CD4-positive, alpha-beta memory T cell (primary cell): ENCODE measurements at regions not wholly inside any gene's neighbourhood (a gene's known extent, or its start where the extent isn't known, plus 50 kb on each side); places are given as distances from the start of the nearest gene placed in this dataset.

Source experiments
- CTCF ChIA-PET: fragments of 350-600 bp; sonication (Branson Sonifier 250); formaldehyde crosslinking; loops from one replicate; lab custom pipeline; 2021; ENCODE audit warnings: inconsistent platforms; ENCODE audit not compliant: partially characterized antibody; lab: Charles Lee
- POLR2A ChIA-PET: fragments of 350-600 bp; sonication (Branson Sonifier 250); formaldehyde crosslinking; loops from one replicate; lab custom pipeline; 2021; ENCODE audit not compliant: partially characterized antibody; lab: Charles Lee
- DNase-seq, 5 donors: peaks; one replicate each; pipeline versions ENCODE4 v3.0.0 to v3.0.0-alpha.2; 2020 to 2022; ENCODE audit warnings: mixed read lengths in 1 of 5
- H3K27ac ChIP-seq: one replicate; pipeline ENCODE4 v1.7.0; 2013; ENCODE audit warnings: low read depth, low read length
- H3K27me3 ChIP-seq: 2 replicates; pipeline ENCODE4 v1.7.0; 2013; ENCODE audit warnings: mild to moderate bottlenecking, low read length, moderate library complexity; ENCODE audit not compliant: insufficient read depth
- H3K36me3 ChIP-seq: 2 replicates; pipeline ENCODE4 v1.7.0; 2013; ENCODE audit warnings: mild to moderate bottlenecking, low read length, moderate library complexity; ENCODE audit not compliant: insufficient read depth
- H3K4me1 ChIP-seq: 2 replicates; pipeline ENCODE4 v1.7.0; 2013; ENCODE audit warnings: mild to moderate bottlenecking, low read length, moderate library complexity; ENCODE audit not compliant: insufficient read depth
- H3K4me3 ChIP-seq, 2 donors: one replicate each; pipeline ENCODE4 v1.7.0; 2013; ENCODE audit warnings: low read length in 2 of 2, mild to moderate bottlenecking in 1 of 2
- H3K9me3 ChIP-seq, 2 donors: one replicate each; pipeline ENCODE4 v1.7.0; 2013; ENCODE audit warnings: low read length in 2 of 2, control low read depth in 1 of 2; ENCODE audit not compliant: control insufficient read depth in 1 of 2
- H3K27ac Mint-ChIP-seq, 7 donors: one replicate each; pipeline ENCODE4 v1.8.0; 2020 to 2021; ENCODE audit warnings: mixed read lengths in 7 of 7, mild to moderate bottlenecking in 6 of 7, inconsistent platforms in 3 of 7, moderate library complexity in 3 of 7
- H3K27me3 Mint-ChIP-seq, 2 donors: one replicate each; pipeline ENCODE4 v1.8.0; 2020 to 2021; ENCODE audit warnings: mixed read lengths in 2 of 2
- H3K36me3 Mint-ChIP-seq, 2 donors: one replicate each; pipeline ENCODE4 v1.8.0; 2020 to 2021; ENCODE audit warnings: mixed read lengths in 2 of 2, inconsistent platforms in 1 of 2, mild to moderate bottlenecking in 1 of 2
- H3K4me1 Mint-ChIP-seq, 4 donors: one replicate each; pipeline ENCODE4 v1.8.0; 2020 to 2021; ENCODE audit warnings: mixed read lengths in 4 of 4, mild to moderate bottlenecking in 1 of 4
- H3K4me3 Mint-ChIP-seq, 8 donors: one replicate each; pipeline ENCODE4 v1.8.0; 2020 to 2021; ENCODE audit warnings: mixed read lengths in 8 of 8, mild to moderate bottlenecking in 7 of 8, moderate library complexity in 6 of 8, inconsistent platforms in 3 of 8
- H3K9me3 Mint-ChIP-seq, 8 donors: one replicate each; pipeline ENCODE4 v1.8.0; 2020 to 2021; ENCODE audit warnings: mixed read lengths in 8 of 8, mild to moderate bottlenecking in 5 of 8, inconsistent platforms in 3 of 8, moderate library complexity in 1 of 8
- intact Hi-C: fragments of 100-400 bp; cut with micrococcal nuclease; formaldehyde crosslinking; loops from one replicate; pipeline ENCODE4 v1.15.1; 2023

DNA sequence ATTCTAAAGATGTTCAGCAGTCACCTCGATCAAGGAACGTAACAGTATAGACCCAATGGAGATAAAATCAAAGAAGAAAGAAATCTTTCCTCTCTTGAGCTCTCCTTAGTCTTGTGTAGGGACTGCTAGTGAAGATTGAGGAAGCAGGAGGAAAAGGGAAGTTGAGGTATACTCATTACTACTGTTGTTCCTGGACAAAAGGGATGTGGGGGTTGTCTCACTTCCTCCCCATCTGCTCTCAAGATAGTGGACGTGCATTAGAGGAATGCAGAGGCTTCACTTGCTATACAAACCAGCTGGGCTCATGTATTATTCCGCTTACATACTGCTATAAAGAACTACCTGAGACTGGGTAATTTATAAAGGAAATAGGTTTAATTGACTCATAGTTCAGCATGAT, 208.9 kb upstream of the ARHGEF9 start:
- H3K36me3 Mint-ChIP-seq = no peaks in the 10 kb centered on the region
- intact Hi-C loops = no loop called here
- POLR2A ChIA-PET = no interaction called here

DNA sequence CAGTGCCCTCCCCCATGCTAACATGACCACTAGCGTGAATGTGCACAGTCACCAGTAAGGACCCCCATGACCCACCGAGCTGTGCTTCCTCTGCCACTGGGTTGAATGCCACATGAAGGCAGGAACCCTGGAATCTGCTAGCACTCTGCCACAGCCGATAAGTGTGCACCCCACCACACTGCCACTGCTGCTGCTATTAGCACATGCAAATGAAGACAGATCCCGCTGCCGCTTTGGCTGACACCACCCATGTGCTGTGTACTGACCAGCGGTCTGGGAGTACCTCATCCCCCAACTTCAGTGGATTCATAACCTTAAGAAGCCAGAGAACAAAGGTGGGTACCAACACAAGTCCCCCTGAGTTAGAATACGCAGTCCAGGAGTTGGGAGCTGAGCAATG, 200.9 kb upstream of the ARHGEF9 start:
- H3K27ac ChIP-seq = no peak overlapping the region
- DNase-seq = no peak
- intact Hi-C loops = no loop called here
- POLR2A ChIA-PET = no interaction called here
- H3K36me3 Mint-ChIP-seq = no peaks in the 10 kb centered on the region
- no peaks in the 10 kb centered on the region for H3K27me3 ChIP-seq
- H3K27ac Mint-ChIP-seq = peak overlapping the region in 1 of 7 donors; percentile 64
- CTCF ChIA-PET = no interaction called here
- H3K27me3 Mint-ChIP-seq = no peaks in the 10 kb centered on the region
- H3K36me3 ChIP-seq = no peaks in the 10 kb centered on the region
- no peaks in the 10 kb centered on the region for H3K4me1 Mint-ChIP-seq
- peaks cover 0 to 24% (median 12%) of the 10 kb centered on the region in 8 donors for H3K9me3 Mint-ChIP-seq
- H3K9me3 ChIP-seq = no peaks in the 10 kb centered on the region
- no peak overlapping the region for H3K4me3 ChIP-seq
- H3K4me1 ChIP-seq = no peaks in the 10 kb centered on the region
- H3K4me3 Mint-ChIP-seq = no peak overlapping the region

More for the DNA sequence above, 208.9 kb upstream of the ARHGEF9 start:
- H3K9me3 ChIP-seq = peaks cover 0 to 4% of the 10 kb centered on the region in 2 donors
- H3K4me1 ChIP-seq = no peaks in the 10 kb centered on the region
- Mint-ChIP-seq H3K27me3 (no peaks in the 10 kb centered on the region), H3K4me1 (no peaks in the 10 kb centered on the region), H3K27ac (no peak overlapping the region), H3K4me3 (no peak overlapping the region), H3K9me3 (peaks cover 0 to 27% (median 8%) of the 10 kb centered on the region in 8 donors)
- no peak overlapping the region for H3K27ac ChIP-seq
- no peak overlapping the region for H3K4me3 ChIP-seq
- H3K27me3 ChIP-seq = no peaks in the 10 kb centered on the region
- H3K36me3 ChIP-seq = no peaks in the 10 kb centered on the region
- CTCF ChIA-PET = no interaction called here
- DNase-seq = no peak

DNA sequence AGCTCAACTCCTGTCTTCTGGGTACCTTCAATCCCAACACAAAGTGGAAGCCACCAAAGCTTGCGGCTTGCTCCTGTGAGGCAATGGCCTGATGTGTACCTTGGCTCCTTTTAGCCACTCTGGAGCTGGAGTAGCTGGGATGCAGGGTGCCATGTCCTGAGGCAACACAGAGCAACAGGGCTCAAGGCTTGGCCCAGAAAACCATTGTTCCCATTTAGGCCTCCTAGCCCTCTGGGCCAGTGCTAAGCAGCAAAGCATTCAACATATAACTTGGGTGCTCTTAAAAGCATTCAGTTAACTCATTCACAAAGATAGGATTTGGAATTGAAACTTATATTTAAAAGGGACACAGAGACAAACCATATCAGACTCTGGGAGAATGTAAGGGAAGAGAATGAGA, 194.5 kb upstream of the ARHGEF9 start:
- H3K4me3 Mint-ChIP-seq = no peak overlapping the region
- peaks cover 0 to 5% of the 10 kb centered on the region in 2 donors for H3K9me3 ChIP-seq
- H3K9me3 Mint-ChIP-seq = peaks cover 0 to 44% (median 16%) of the 10 kb centered on the region in 8 donors
- no peaks in the 10 kb centered on the region for H3K27me3 ChIP-seq
- no peaks in the 10 kb centered on the region for H3K36me3 ChIP-seq
- intact Hi-C loops = no loop called here
- ChIA-PET POLR2A (no interaction called here), CTCF (no interaction called here)
- H3K4me3 ChIP-seq = no peak overlapping the region
- no peak overlapping the region for H3K27ac Mint-ChIP-seq
- H3K4me1 ChIP-seq = no peaks in the 10 kb centered on the region
- H3K4me1 Mint-ChIP-seq = no peaks in the 10 kb centered on the region
- no peaks in the 10 kb centered on the region for H3K36me3 Mint-ChIP-seq
- DNase-seq = no peak
- H3K27me3 Mint-ChIP-seq = no peaks in the 10 kb centered on the region
- no peak overlapping the region for H3K27ac ChIP-seq

DNA sequence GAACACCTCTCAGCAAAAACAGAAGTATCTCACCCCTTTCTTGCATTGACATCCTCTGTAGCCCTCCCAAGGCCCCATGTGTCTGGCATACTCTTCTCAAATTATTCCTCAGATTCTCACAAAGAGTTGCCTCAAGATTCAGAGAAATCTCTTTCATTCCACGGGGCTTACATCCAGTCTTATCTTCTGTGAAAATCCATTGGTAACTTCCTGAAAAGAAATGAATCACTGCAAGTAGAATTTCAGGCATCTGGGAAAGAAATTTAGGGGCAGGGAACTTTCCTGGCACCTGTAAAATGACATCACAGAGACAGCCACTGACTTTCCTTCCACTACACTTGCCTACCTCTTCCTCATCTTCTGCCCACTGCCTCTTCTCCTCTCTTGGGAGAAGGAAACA, 182.5 kb upstream of the ARHGEF9 start:
- H3K9me3 Mint-ChIP-seq = peaks cover 2 to 26% (median 8%) of the 10 kb centered on the region in 8 donors
- Histone ChIP-seq H3K27ac (no peak overlapping the region), H3K9me3 (no peaks in the 10 kb centered on the region), H3K4me1 (no peaks in the 10 kb centered on the region), H3K27me3 (no peaks in the 10 kb centered on the region), H3K36me3 (no peaks in the 10 kb centered on the region), H3K4me3 (no peak overlapping the region)
- H3K27me3 Mint-ChIP-seq = no peaks in the 10 kb centered on the region
- intact Hi-C loops = no loop called here
- H3K27ac Mint-ChIP-seq = peak overlapping the region in 1 of 7 donors; percentile 57
- H3K4me3 Mint-ChIP-seq = no peak overlapping the region
- no peak for DNase-seq
- POLR2A ChIA-PET = no interaction called here
- CTCF ChIA-PET = no interaction called here
- no peaks in the 10 kb centered on the region for H3K36me3 Mint-ChIP-seq
- H3K4me1 Mint-ChIP-seq = no peaks in the 10 kb centered on the region

DNA sequence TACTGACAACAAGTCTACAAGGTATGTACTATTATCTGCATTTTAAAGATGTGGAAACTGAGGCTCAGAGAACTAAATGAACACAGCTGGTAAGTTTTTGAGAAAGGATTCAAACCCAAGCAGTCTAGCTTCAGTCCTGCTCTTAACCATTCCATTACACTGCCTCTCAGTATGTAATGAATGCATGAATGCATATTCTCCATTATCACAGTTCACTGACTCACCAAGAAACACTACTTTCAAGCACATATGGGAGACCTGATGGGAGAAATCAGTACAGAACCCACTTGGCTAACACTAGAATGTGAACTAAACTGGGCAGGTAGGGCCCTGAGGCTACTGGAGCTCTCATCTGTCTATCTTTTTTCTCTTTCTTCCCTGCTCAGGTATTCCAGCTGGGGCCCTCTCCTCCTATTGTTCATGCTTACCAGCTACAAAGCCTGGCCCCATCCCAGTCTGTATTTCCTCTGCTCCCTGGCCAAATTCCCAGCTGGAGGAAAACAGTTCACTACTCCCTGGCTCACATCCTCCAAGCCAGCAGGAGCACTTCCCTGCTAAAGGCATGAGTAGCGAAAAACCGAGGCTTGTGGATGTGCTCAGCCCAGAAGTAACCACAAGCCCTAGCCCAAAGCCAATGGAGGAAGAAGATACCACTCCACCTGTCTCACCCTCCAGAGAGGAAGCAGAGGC, 178.2 kb upstream of the ARHGEF9 start:
- intact Hi-C loops = no loop called here
- DNase-seq = no peak
- Mint-ChIP-seq H3K9me3 (peaks cover 2 to 27% (median 6%) of the 10 kb centered on the region in 8 donors), H3K36me3 (no peaks in the 10 kb centered on the region), H3K4me1 (no peaks in the 10 kb centered on the region), H3K4me3 (no peak overlapping the region), H3K27me3 (no peaks in the 10 kb centered on the region), H3K27ac (no peak overlapping the region)
- POLR2A ChIA-PET = no interaction called here
- Histone ChIP-seq H3K36me3 (no peaks in the 10 kb centered on the region), H3K4me1 (no peaks in the 10 kb centered on the region), H3K27ac (no peak overlapping the region), H3K9me3 (no peaks in the 10 kb centered on the region), H3K4me3 (no peak overlapping the region), H3K27me3 (no peaks in the 10 kb centered on the region)
- CTCF ChIA-PET = no interaction called here

DNA sequence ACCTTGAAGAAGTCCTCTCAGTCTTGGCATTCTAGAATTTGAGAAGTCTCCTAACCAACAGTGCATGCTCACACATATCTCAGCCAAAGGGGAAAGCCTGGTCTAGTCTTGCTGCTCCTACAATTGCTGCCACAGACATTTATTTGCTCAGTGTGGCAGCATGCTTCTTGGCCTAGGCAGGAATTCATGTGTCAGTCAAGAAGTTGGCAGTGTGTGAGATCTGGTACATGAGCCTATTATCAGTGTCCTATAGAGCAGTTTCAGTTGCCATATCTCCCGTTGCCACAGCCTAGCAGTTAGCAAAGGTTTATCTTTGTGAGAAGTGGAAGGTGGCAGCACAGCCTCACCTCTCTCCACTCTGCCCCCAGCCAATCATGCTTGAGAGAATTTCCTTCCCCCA, 176.9 kb upstream of the ARHGEF9 start:
- peaks cover 2 to 24% (median 9%) of the 10 kb centered on the region in 8 donors for H3K9me3 Mint-ChIP-seq
- intact Hi-C loops = no loop called here
- no peaks in the 10 kb centered on the region for H3K4me1 Mint-ChIP-seq

DNA sequence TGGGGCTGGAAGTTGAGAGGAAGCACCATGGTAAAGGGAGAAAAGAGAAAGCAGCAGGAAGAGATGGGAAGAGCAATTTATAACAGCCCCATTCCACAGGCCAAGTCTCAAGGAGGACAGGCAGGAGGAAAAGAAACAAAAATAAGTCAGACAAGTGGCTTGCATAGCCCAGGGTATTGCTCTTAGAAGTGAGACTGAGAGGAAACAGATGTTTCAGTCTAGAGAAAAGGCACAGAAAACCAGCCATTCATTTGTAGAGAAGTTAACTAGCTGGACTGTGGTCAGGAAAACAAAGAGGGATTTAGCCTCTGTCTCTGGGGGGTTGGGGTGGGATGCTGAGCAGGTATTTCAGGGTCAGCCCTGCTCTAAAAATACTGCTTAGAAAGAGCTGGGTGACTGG, 175.0 kb upstream of the ARHGEF9 start:
- H3K9me3 Mint-ChIP-seq = peaks cover 0 to 21% (median 8%) of the 10 kb centered on the region in 8 donors
- H3K4me3 Mint-ChIP-seq = no peak overlapping the region
- CTCF ChIA-PET = no interaction called here
- no peaks in the 10 kb centered on the region for H3K4me1 ChIP-seq
- no peaks in the 10 kb centered on the region for H3K27me3 ChIP-seq
- no peaks in the 10 kb centered on the region for H3K36me3 Mint-ChIP-seq
- no peaks in the 10 kb centered on the region for H3K36me3 ChIP-seq
- H3K4me3 ChIP-seq = no peak overlapping the region
- no peaks in the 10 kb centered on the region for H3K9me3 ChIP-seq
- H3K4me1 Mint-ChIP-seq = no peaks in the 10 kb centered on the region
- DNase-seq = no peak
- no peak overlapping the region for H3K27ac ChIP-seq
- intact Hi-C loops = no loop called here
- POLR2A ChIA-PET = no interaction called here
- H3K27ac Mint-ChIP-seq = no peak overlapping the region
- no peaks in the 10 kb centered on the region for H3K27me3 Mint-ChIP-seq

More for the DNA sequence above, 176.9 kb upstream of the ARHGEF9 start:
- no peaks in the 10 kb centered on the region for H3K4me1 ChIP-seq
- no peak overlapping the region for H3K4me3 Mint-ChIP-seq
- ChIA-PET POLR2A (no interaction called here), CTCF (no interaction called here)
- H3K9me3 ChIP-seq = no peaks in the 10 kb centered on the region
- no peaks in the 10 kb centered on the region for H3K27me3 Mint-ChIP-seq
- no peak overlapping the region for H3K4me3 ChIP-seq
- no peak overlapping the region for H3K27ac ChIP-seq
- H3K27ac Mint-ChIP-seq = no peak overlapping the region
- no peaks in the 10 kb centered on the region for H3K36me3 ChIP-seq
- no peaks in the 10 kb centered on the region for H3K27me3 ChIP-seq
- no peaks in the 10 kb centered on the region for H3K36me3 Mint-ChIP-seq
- no peak for DNase-seq
